Adrenal gland (tissue), 9 donors: ENCODE measurements at regions not wholly inside any gene's neighbourhood (a gene's known extent, or its start where the extent isn't known, plus 50 kb on each side); places are given as distances from the start of the nearest gene placed in this dataset.

Experiments
- DNase-seq, 7 donors: peaks; one replicate each; pipeline ENCODE4 v3.0.0-alpha.2; 2019 to 2020
- H3K27ac ChIP-seq, 5 donors: fragments of 200-600 bp; sonication (generic) in 4 of 5; 1 replicate in 3 of 5; 2 replicates in 2 of 5; pipeline versions ENCODE4 v1.5.1 to v1.8.0; 2016 to 2020; ENCODE audit warnings: mild to moderate bottlenecking in 1 of 5
- H3K27me3 ChIP-seq: fragments of 200-600 bp; 2 replicates; pipeline ENCODE4 v1.8.0; 2021
- H3K36me3 ChIP-seq, 2 donors: fragments of 200-600 bp; replicated peaks in 1 of 2; 1 replicate in 1 of 2; 2 replicates in 1 of 2; pipeline versions ENCODE4 v1.5.1 to v1.8.0; 2018 to 2022
- H3K4me1 ChIP-seq, 2 donors: fragments of 200-600 bp; replicated peaks in 1 of 2; 1 replicate in 1 of 2; 2 replicates in 1 of 2; pipeline versions ENCODE4 v1.5.1 to v1.8.0; 2018 to 2021
- H3K4me3 ChIP-seq, 4 donors: fragments of 200-600 bp; sonication (generic) in 3 of 4; one replicate each; pipeline ENCODE4 v1.5.1; 2016 to 2018
- H3K9me3 ChIP-seq, 3 donors: fragments of 200-600 bp; sonication (generic) in 1 of 3; replicated peaks in 1 of 3; 1 replicate in 2 of 3; 2 replicates in 1 of 3; pipeline versions ENCODE4 v1.5.1 to v1.8.0; 2016 to 2021
- POLR2A ChIP-seq, 2 donors: fragments of 450-650 bp; IDR thresholded peaks; one replicate each; pipeline ENCODE4 v1.6.1; 2017; ENCODE audit warnings: antibody characterized with exemption in 2 of 2, mild to moderate bottlenecking in 2 of 2, moderate library complexity in 1 of 2
- WGBS, 4 donors: extraction: QIAGEN DNeasy Blood & Tissue Kit in 2 of 4; methylation state at CpG; one replicate each; pipeline versions ENCODE4 v1.1.5 to v1.1.7; 2013 to 2017; 5-methylcytosine and 5-hydroxymethylcytosine counted together
- intact Hi-C, 2 donors: fragments of 100-400 bp; cut with DNase I; formaldehyde crosslinking; loops; one replicate each; pipeline versions ENCODE4 v1.14.1 to v1.15.0; 2022 to 2023
- TF ChIP-seq, protein P1 (sequence below), 6 experiments: fragments of 450-650 bp in 4 of 6; fragments of 200-600 bp in 2 of 6; sonication (generic) in 1 of 6; IDR thresholded peaks; 1 replicate in 5 of 6; 2 replicates in 1 of 6; pipeline versions ENCODE4 v1.5.1 to v1.8.0; 2016 to 2021; ENCODE audit warnings: antibody characterized with exemption in 6 of 6, mild to moderate bottlenecking in 2 of 6, moderate library complexity in 1 of 6
- donor health status: healthy with polysubstance abuse.
- donor health status: Bipolar disorder and iron deficiency.
- donor health status: DM: yes; HTN: yes; CAD: no.
- donor health status: DM: no; HTN: no; CAD: no.
- donor health status: DM: no; HTN: no; CAD: no.

- TF ChIP-seq POLR2A (IDR thresholded peaks at IDR 0.05), result no peak
- TF ChIP-seq, protein P1, sequence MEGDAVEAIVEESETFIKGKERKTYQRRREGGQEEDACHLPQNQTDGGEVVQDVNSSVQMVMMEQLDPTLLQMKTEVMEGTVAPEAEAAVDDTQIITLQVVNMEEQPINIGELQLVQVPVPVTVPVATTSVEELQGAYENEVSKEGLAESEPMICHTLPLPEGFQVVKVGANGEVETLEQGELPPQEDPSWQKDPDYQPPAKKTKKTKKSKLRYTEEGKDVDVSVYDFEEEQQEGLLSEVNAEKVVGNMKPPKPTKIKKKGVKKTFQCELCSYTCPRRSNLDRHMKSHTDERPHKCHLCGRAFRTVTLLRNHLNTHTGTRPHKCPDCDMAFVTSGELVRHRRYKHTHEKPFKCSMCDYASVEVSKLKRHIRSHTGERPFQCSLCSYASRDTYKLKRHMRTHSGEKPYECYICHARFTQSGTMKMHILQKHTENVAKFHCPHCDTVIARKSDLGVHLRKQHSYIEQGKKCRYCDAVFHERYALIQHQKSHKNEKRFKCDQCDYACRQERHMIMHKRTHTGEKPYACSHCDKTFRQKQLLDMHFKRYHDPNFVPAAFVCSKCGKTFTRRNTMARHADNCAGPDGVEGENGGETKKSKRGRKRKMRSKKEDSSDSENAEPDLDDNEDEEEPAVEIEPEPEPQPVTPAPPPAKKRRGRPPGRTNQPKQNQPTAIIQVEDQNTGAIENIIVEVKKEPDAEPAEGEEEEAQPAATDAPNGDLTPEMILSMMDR (IDR thresholded peaks at IDR 0.05), result no peak
- no peaks in the 10 kb centered on the region for H3K27me3 ChIP-seq
- no peaks in the 10 kb centered on the region for H3K36me3 ChIP-seq
- intact Hi-C loops, result no loop called here
- no peaks in the 10 kb centered on the region for H3K9me3 ChIP-seq
- no peak for DNase-seq
- no peak overlapping the region for H3K4me3 ChIP-seq
- 80 to 88% (median 85%) methylated on average over 8 to 9 of the region's 9 CpGs for WGBS, 4 donors
- no peak overlapping the region for H3K27ac ChIP-seq
- no peaks in the 10 kb centered on the region for H3K4me1 ChIP-seq
Observed at GRCh38 chr10:84993251-84994035, 665.1 kb downstream of the CCSER2 start.

- Histone ChIP-seq H3K27me3 (no peaks in the 10 kb centered on the region), H3K4me3 (no peak overlapping the region), H3K36me3 (no peaks in the 10 kb centered on the region), H3K27ac (no peak overlapping the region), H3K4me1 (no peaks in the 10 kb centered on the region), H3K9me3 (no peaks in the 10 kb centered on the region)
- WGBS, 4 donors, result 42 to 78% (median 52%) methylated on average over 1 of the region's 1 CpG
- no peak for DNase-seq
- TF ChIP-seq, protein P1 (IDR thresholded peaks at IDR 0.05), result no peak
- no peak for TF ChIP-seq POLR2A (IDR thresholded peaks at IDR 0.05)
- intact Hi-C loops, result no loop called here
Observed at GRCh38 chr10:84994722-84995121, 666.3 kb downstream of the CCSER2 start.

GRCh38 chr10:84996580-84996979, 668.2 kb downstream of the CCSER2 start:
- Histone ChIP-seq H3K36me3 (no peaks in the 10 kb centered on the region), H3K27ac (no peak overlapping the region), H3K9me3 (no peaks in the 10 kb centered on the region), H3K27me3 (no peaks in the 10 kb centered on the region), H3K4me1 (no peaks in the 10 kb centered on the region), H3K4me3 (no peak overlapping the region)
- intact Hi-C loops, result no loop called here
- WGBS, 4 donors, result 73 to 89% (median 78%) methylated on average over 3 of the region's 3 CpGs
- TF ChIP-seq POLR2A (IDR thresholded peaks at IDR 0.05), result no peak
- TF ChIP-seq, protein P1 (IDR thresholded peaks at IDR 0.05), result no peak
- no peak for DNase-seq

GRCh38 chr10:84997870-84998269, 669.5 kb downstream of the CCSER2 start:
- Histone ChIP-seq H3K27ac (no peak overlapping the region), H3K27me3 (no peaks in the 10 kb centered on the region), H3K4me3 (no peak overlapping the region), H3K4me1 (no peaks in the 10 kb centered on the region), H3K36me3 (no peaks in the 10 kb centered on the region), H3K9me3 (no peaks in the 10 kb centered on the region)
- TF ChIP-seq, protein P1 (IDR thresholded peaks at IDR 0.05), result no peak
- TF ChIP-seq POLR2A (IDR thresholded peaks at IDR 0.05), result no peak
- DNase-seq, result no peak
- 56 to 71% (median 69%) methylated on average over 2 of the region's 2 CpGs for WGBS, 4 donors
- intact Hi-C loops, result no loop called here
